Right lobe of liver (tissue), 6 donors: ENCODE measurements at regions not wholly inside any gene's neighbourhood (a gene's known extent, or its start where the extent isn't known, plus 50 kb on each side); places are given as distances from the start of the nearest gene placed in this dataset.

Source experiments
- ATAC-seq, 4 donors: fragments of 200-7000 bp; cut with Tn5 transposase; one replicate each; pipeline ENCODE4 v1.9.1; 2020; ENCODE audit warnings: mild to moderate bottlenecking in 4 of 4, moderate library complexity in 4 of 4
- DNase-seq, 3 donors: peaks; one replicate each; pipeline ENCODE4 v3.0.0-alpha.2; 2020
- H3K27ac ChIP-seq, 3 donors: fragments of 200-600 bp; one replicate each; pipeline ENCODE4 v1.8.0; 2022
- H3K27me3 ChIP-seq, 2 donors: fragments of 200-600 bp; one replicate each; pipeline ENCODE4 v1.8.0; 2022
- H3K36me3 ChIP-seq, 4 donors: fragments of 200-600 bp; sonication (generic) in 1 of 4; one replicate each; pipeline versions ENCODE4 v1.5.1 to v1.8.0; 2017 to 2022; ENCODE audit warnings: control low read depth in 1 of 4
- H3K4me1 ChIP-seq, 4 donors: fragments of 200-600 bp; sonication (generic) in 1 of 4; one replicate each; pipeline versions ENCODE4 v1.5.1 to v1.8.0; 2017 to 2022; ENCODE audit warnings: control low read depth in 1 of 4
- H3K4me3 ChIP-seq, 3 donors: fragments of 200-600 bp; one replicate each; pipeline ENCODE4 v1.8.0; 2022
- H3K9me3 ChIP-seq, 4 donors: fragments of 200-600 bp; sonication (generic) in 1 of 4; one replicate each; pipeline versions ENCODE4 v1.5.1 to v1.8.0; 2017 to 2022; ENCODE audit warnings: control low read depth in 1 of 4
- POLR2A ChIP-seq: fragments of 450-650 bp; IDR thresholded peaks from one replicate; pipeline ENCODE4 v1.6.1; 2017; ENCODE audit warnings: antibody characterized with exemption, mild to moderate bottlenecking
- WGBS: methylation state at CpG from one replicate; pipeline ENCODE4 v1.1.6; 2018; ENCODE audit warnings: low coverage, low lambda C conversion rate; ENCODE audit not compliant: insufficient coverage; ENCODE audit errors: missing lambda C conversion rate; 5-methylcytosine and 5-hydroxymethylcytosine counted together
- intact Hi-C, 2 donors: fragments of 100-400 bp; cut with DNase I; formaldehyde crosslinking; loops; one replicate each; pipeline versions ENCODE4 v1.11.2 to v1.14.1; 2022
- TF ChIP-seq, protein P1 (sequence below), 4 donors: fragments of 200-600 bp in 3 of 4; fragments of 450-650 bp in 1 of 4; IDR thresholded peaks; one replicate each; pipeline versions ENCODE4 v1.5.1 to v1.8.0; 2016 to 2022; ENCODE audit warnings: antibody characterized with exemption in 4 of 4, mild to moderate bottlenecking in 2 of 4
- donor health status: DM: no; HTN: yes; CAD: no.
- donor health status: DM: no; HTN: no; CAD: no.
- donor health status: DM: no; HTN: no; CAD: no.
- donor health status: DM: no; HTN: yes; CAD: no.
- donor health status: DM: no; HTN: yes; CAD: no.

DNA sequence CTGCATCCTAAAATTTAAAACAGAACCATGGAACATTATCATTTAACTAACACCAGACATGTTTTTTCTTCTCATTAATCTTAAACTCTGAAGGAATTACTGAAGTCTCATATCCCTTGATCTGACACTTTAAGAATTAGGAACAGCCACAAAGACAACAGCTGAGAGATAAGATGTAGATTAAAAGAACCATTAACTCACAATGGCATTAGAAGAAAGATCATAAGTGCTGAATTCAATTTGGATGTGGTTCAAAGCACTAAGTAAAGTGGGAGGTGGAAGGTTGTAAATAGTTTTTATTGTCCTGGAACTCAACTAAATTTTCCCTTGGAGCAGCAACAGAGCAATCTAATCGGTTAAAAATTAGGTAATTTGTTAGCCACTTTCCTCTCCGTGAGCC is 199.0 kb upstream of the ATP2B1 start:
- ATAC-seq (no peak), DNase-seq (no peak)
- H3K27ac ChIP-seq, result no peak overlapping the region
- intact Hi-C loops, result no loop called here
- H3K4me3 ChIP-seq, result no peak overlapping the region
- H3K36me3 ChIP-seq, result no peaks in the 10 kb centered on the region
- no peaks in the 10 kb centered on the region for H3K4me1 ChIP-seq
- WGBS, result 72% methylated on average over 2 of the region's 2 CpGs
- H3K9me3 ChIP-seq, result no peaks in the 10 kb centered on the region
- TF ChIP-seq POLR2A, result no peak
- TF ChIP-seq, protein P1, sequence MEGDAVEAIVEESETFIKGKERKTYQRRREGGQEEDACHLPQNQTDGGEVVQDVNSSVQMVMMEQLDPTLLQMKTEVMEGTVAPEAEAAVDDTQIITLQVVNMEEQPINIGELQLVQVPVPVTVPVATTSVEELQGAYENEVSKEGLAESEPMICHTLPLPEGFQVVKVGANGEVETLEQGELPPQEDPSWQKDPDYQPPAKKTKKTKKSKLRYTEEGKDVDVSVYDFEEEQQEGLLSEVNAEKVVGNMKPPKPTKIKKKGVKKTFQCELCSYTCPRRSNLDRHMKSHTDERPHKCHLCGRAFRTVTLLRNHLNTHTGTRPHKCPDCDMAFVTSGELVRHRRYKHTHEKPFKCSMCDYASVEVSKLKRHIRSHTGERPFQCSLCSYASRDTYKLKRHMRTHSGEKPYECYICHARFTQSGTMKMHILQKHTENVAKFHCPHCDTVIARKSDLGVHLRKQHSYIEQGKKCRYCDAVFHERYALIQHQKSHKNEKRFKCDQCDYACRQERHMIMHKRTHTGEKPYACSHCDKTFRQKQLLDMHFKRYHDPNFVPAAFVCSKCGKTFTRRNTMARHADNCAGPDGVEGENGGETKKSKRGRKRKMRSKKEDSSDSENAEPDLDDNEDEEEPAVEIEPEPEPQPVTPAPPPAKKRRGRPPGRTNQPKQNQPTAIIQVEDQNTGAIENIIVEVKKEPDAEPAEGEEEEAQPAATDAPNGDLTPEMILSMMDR (IDR thresholded peaks at IDR 0.05), result no peak
- H3K27me3 ChIP-seq, result no peaks in the 10 kb centered on the region

DNA sequence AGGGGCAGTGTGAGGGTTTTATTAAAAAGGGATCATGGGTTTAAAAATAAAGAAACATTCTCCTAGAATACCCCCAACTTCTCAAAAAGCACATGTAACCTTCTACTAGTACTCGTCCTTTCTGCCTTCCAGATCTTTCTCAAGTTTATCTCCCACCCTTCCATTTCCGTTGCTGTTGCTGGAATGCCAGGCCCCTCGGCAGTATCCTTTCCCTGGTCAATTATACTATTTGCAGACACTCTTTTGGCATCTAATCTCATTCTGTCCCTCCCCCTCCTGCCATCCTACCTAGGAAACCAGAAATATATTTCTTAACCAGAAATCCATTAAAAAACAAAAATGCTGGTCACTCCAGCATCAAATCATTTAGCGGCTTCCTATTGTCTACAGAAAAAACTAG is 198.2 kb upstream of the ATP2B1 start:
- DNase-seq, result no peak
- Histone ChIP-seq H3K27me3 (no peaks in the 10 kb centered on the region), H3K36me3 (no peaks in the 10 kb centered on the region), H3K27ac (no peak overlapping the region), H3K4me3 (no peak overlapping the region), H3K4me1 (no peaks in the 10 kb centered on the region), H3K9me3 (no peaks in the 10 kb centered on the region)
- ATAC-seq, result no peak
- TF ChIP-seq, protein P1 (IDR thresholded peaks at IDR 0.05), result no peak
- no peak for TF ChIP-seq POLR2A
- intact Hi-C loops, result no loop called here
- WGBS, result 67% methylated on average over 4 of the region's 4 CpGs

- ATAC-seq, result no peak
- Histone ChIP-seq H3K9me3 (no peaks in the 10 kb centered on the region), H3K36me3 (no peaks in the 10 kb centered on the region), H3K27ac (no peak overlapping the region), H3K4me1 (no peaks in the 10 kb centered on the region), H3K27me3 (no peaks in the 10 kb centered on the region), H3K4me3 (no peak overlapping the region)
- DNase-seq, result no peak
- TF ChIP-seq, protein P1 (IDR thresholded peaks at IDR 0.05), result no peak
- no peak for TF ChIP-seq POLR2A
- intact Hi-C loops, result no loop called here
Measured at GRCh38 chr12:89906178-89906577, 197.5 kb upstream of the ATP2B1 start.

DNA sequence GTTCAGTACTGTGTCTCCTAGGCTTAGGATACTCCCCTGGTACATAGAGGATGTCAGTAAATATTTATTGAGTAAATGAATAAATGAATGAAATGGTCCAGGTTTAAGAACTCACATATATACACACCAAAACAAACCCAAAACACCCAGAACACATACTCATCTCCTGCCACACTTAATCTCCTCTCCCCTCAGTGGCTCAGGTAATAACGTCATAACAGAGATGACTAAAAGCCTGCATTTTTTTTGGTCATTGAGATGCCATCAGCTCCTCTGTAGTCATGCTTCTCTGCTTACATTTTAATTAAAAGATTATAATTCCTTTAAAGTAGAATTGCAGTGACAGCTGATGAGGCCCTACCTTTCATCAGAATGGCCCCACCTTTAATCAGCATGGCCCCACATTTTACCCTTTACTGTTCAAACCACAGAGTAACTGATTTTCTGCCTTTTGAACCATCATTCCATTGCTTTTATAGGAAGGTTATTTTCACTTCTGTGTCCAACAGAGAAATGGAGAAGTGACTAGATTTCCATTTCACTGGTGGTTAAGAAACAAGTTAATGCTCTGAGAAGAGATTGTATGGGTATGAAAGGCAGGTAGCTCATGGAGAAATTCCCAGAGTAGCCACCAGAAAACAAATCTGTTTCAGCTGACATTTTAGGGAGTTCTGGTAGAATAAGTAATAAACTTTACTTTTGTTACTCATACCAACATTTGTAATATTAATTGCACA is 193.4 kb upstream of the ATP2B1 start:
- no peak overlapping the region for H3K4me3 ChIP-seq
- no peaks in the 10 kb centered on the region for H3K4me1 ChIP-seq
- H3K27me3 ChIP-seq, result no peaks in the 10 kb centered on the region
- WGBS, result 0% methylated on average over 1 of the region's 1 CpG
- no peaks in the 10 kb centered on the region for H3K9me3 ChIP-seq
- TF ChIP-seq, protein P1 (IDR thresholded peaks at IDR 0.05), result no peak
- no peak for DNase-seq
- H3K27ac ChIP-seq, result no peak overlapping the region
- no peaks in the 10 kb centered on the region for H3K36me3 ChIP-seq
- intact Hi-C loops, result no loop called here
- no peak for ATAC-seq

GRCh38 chr12:89901319-89901718 is 192.7 kb upstream of the ATP2B1 start:
- Histone ChIP-seq H3K27me3 (no peaks in the 10 kb centered on the region), H3K27ac (no peak overlapping the region), H3K4me1 (no peaks in the 10 kb centered on the region), H3K4me3 (no peak overlapping the region), H3K36me3 (no peaks in the 10 kb centered on the region), H3K9me3 (no peaks in the 10 kb centered on the region)
- no peak for ATAC-seq
- intact Hi-C loops, result no loop called here
- no peak for DNase-seq
- TF ChIP-seq, protein P1 (IDR thresholded peaks at IDR 0.05), result no peak
- no peak for TF ChIP-seq POLR2A
- 55% methylated on average over 2 of the region's 2 CpGs for WGBS
